SJCRH30 (cell line): ENCODE measurements at regions not wholly inside any gene's neighbourhood (a gene's known extent, or its start where the extent isn't known, plus 50 kb on each side); places are given as distances from the start of the nearest gene placed in this dataset.
"Not testable (repeated sequence)": the region's sequence is repeated elsewhere in the genome, so short reads cannot be mapped to it uniquely, and the experiment has no call there.

Experiments used
- DNase-seq, 2 experiments: peaks; one replicate each; pipeline ENCODE4 v3.0.0-alpha.2; 2015 to 2020
- H3K27ac ChIP-seq: fragments of 250-450 bp; sonication (Bioruptor Pico); 2 replicates; pipeline ENCODE4 v1.5.1; 2020; ENCODE audit warnings: mild to moderate bottlenecking, moderate library complexity
- H3K27me3 ChIP-seq: fragments of 250-450 bp; sonication (Bioruptor Pico); 2 replicates; pipeline ENCODE4 v1.5.1; 2020; ENCODE audit warnings: mild to moderate bottlenecking, moderate library complexity
- H3K36me3 ChIP-seq: fragments of 250-450 bp; sonication (Bioruptor Pico); 2 replicates; pipeline ENCODE4 v1.5.1; 2020; ENCODE audit warnings: mild to moderate bottlenecking, moderate library complexity
- H3K4me1 ChIP-seq: fragments of 250-450 bp; sonication (Bioruptor Pico); 2 replicates; pipeline ENCODE4 v1.5.1; 2020; ENCODE audit warnings: mild to moderate bottlenecking, moderate library complexity
- H3K4me3 ChIP-seq: fragments of 250-450 bp; sonication (Bioruptor Pico); 2 replicates; pipeline ENCODE4 v1.5.1; 2020; ENCODE audit warnings: mild to moderate bottlenecking, moderate library complexity
- H3K9me3 ChIP-seq: fragments of 250-450 bp; sonication (Bioruptor Pico); replicated peaks from 2 replicates; pipeline ENCODE4 v1.5.1; 2020; ENCODE audit warnings: mild to moderate bottlenecking, moderate library complexity

GRCh38 chr10:34058845-34059614 lies 724.6 kb upstream of the NRP1 start:
- Histone ChIP-seq H3K9me3 (0 out of 2 replicates have a peak, but pooled peaks cover 3% of the 10 kb centered on the region), H3K27ac (no peak overlapping the region), H3K4me3 (no peak overlapping the region), H3K36me3 (no peaks in the 10 kb centered on the region), H3K27me3 (no peaks in the 10 kb centered on the region), H3K4me1 (no peaks in the 10 kb centered on the region)
- DNase-seq = no peak

GRCh38 chr10:34055410-34055985 lies 721.0 kb upstream of the NRP1 start:
- H3K9me3 ChIP-seq, H3K27ac ChIP-seq, DNase-seq, H3K27me3 ChIP-seq, H3K4me1 ChIP-seq, H3K36me3 ChIP-seq, H3K4me3 ChIP-seq: not testable (repeated sequence)

- Histone ChIP-seq H3K4me3 (no peak overlapping the region), H3K4me1 (peaks cover 19% of the 10 kb centered on the region), H3K36me3 (no peaks in the 10 kb centered on the region), H3K27ac (no peak overlapping the region), H3K27me3 (no peaks in the 10 kb centered on the region), H3K9me3 (no peaks in the 10 kb centered on the region)
- DNase-seq = peak in 1 of 2 experiments; percentile 12
Observed at GRCh38 chr10:34049887-34050286, 715.4 kb upstream of the NRP1 start.

GRCh38 chr10:34049469-34049868 lies 715.0 kb upstream of the NRP1 start:
- no peak overlapping the region for H3K27ac ChIP-seq
- no peak overlapping the region for H3K4me3 ChIP-seq
- H3K9me3 ChIP-seq = no peaks in the 10 kb centered on the region
- peaks cover 19% of the 10 kb centered on the region for H3K4me1 ChIP-seq
- DNase-seq = no peak
- H3K27me3 ChIP-seq = no peaks in the 10 kb centered on the region
- H3K36me3 ChIP-seq = no peaks in the 10 kb centered on the region

- no peak for DNase-seq
- no peaks in the 10 kb centered on the region for H3K36me3 ChIP-seq
- H3K4me3 ChIP-seq = no peak overlapping the region
- peaks cover 19% of the 10 kb centered on the region for H3K4me1 ChIP-seq
- no peaks in the 10 kb centered on the region for H3K9me3 ChIP-seq
- H3K27me3 ChIP-seq = no peaks in the 10 kb centered on the region
- H3K27ac ChIP-seq = no peak overlapping the region
Observed at GRCh38 chr10:34047389-34047788, 712.9 kb upstream of the NRP1 start.

GRCh38 chr10:34046506-34047034 lies 712.1 kb upstream of the NRP1 start:
- DNase-seq = peak; percentile 39 to 43
- H3K4me3 ChIP-seq = no peak overlapping the region
- peaks cover 19% of the 10 kb centered on the region for H3K4me1 ChIP-seq
- H3K27ac ChIP-seq = no peak overlapping the region
- H3K36me3 ChIP-seq = no peaks in the 10 kb centered on the region
- H3K9me3 ChIP-seq = no peaks in the 10 kb centered on the region
- no peaks in the 10 kb centered on the region for H3K27me3 ChIP-seq

- Histone ChIP-seq H3K36me3 (no peaks in the 10 kb centered on the region), H3K27ac (no peak overlapping the region), H3K4me3 (no peak overlapping the region), H3K9me3 (no peaks in the 10 kb centered on the region), H3K4me1 (peaks cover 19% of the 10 kb centered on the region), H3K27me3 (no peaks in the 10 kb centered on the region)
- DNase-seq = peak in 1 of 2 experiments; percentile 12
Observed at GRCh38 chr10:34045571-34046190, 711.2 kb upstream of the NRP1 start.

GRCh38 chr10:34041871-34042270 lies 707.4 kb upstream of the NRP1 start:
- Histone ChIP-seq H3K27me3 (no peaks in the 10 kb centered on the region), H3K4me1 (peaks cover 17% of the 10 kb centered on the region), H3K9me3 (no peaks in the 10 kb centered on the region), H3K27ac (no peak overlapping the region), H3K4me3 (no peak overlapping the region), H3K36me3 (no peaks in the 10 kb centered on the region)
- DNase-seq = no peak

GRCh38 chr10:34037499-34037898 lies 703.0 kb upstream of the NRP1 start:
- no peaks in the 10 kb centered on the region for H3K27me3 ChIP-seq
- no peak for DNase-seq
- H3K27ac ChIP-seq = no peak overlapping the region
- no peak overlapping the region for H3K4me3 ChIP-seq
- no peaks in the 10 kb centered on the region for H3K4me1 ChIP-seq
- H3K36me3 ChIP-seq = no peaks in the 10 kb centered on the region
- no peaks in the 10 kb centered on the region for H3K9me3 ChIP-seq

- H3K4me3 ChIP-seq, H3K4me1 ChIP-seq, DNase-seq, H3K27ac ChIP-seq, H3K27me3 ChIP-seq, H3K36me3 ChIP-seq, H3K9me3 ChIP-seq: not testable (repeated sequence)
Observed at GRCh38 chr10:34035241-34035790, 700.8 kb upstream of the NRP1 start.

- H3K9me3 ChIP-seq = no peaks in the 10 kb centered on the region
- H3K27ac ChIP-seq = no peak overlapping the region
- H3K27me3 ChIP-seq = no peaks in the 10 kb centered on the region
- H3K4me3 ChIP-seq = no peak overlapping the region
- no peak for DNase-seq
- H3K4me1 ChIP-seq = no peaks in the 10 kb centered on the region
- H3K36me3 ChIP-seq = no peaks in the 10 kb centered on the region
Observed at GRCh38 chr10:34033078-34033477, 698.6 kb upstream of the NRP1 start.

GRCh38 chr10:34032564-34032963 lies 698.1 kb upstream of the NRP1 start:
- Histone ChIP-seq H3K27ac (no peak overlapping the region), H3K27me3 (no peaks in the 10 kb centered on the region), H3K36me3 (no peaks in the 10 kb centered on the region), H3K9me3 (no peaks in the 10 kb centered on the region), H3K4me1 (no peaks in the 10 kb centered on the region), H3K4me3 (no peak overlapping the region)
- no peak for DNase-seq

- Histone ChIP-seq H3K4me1 (no peaks in the 10 kb centered on the region), H3K36me3 (no peaks in the 10 kb centered on the region), H3K4me3 (no peak overlapping the region), H3K9me3 (no peaks in the 10 kb centered on the region), H3K27me3 (no peaks in the 10 kb centered on the region), H3K27ac (no peak overlapping the region)
- DNase-seq = no peak
Observed at GRCh38 chr10:34031400-34031799, 696.9 kb upstream of the NRP1 start.

GRCh38 chr10:34029455-34029854 lies 695.0 kb upstream of the NRP1 start:
- H3K9me3 ChIP-seq = no peaks in the 10 kb centered on the region
- no peaks in the 10 kb centered on the region for H3K36me3 ChIP-seq
- H3K27me3 ChIP-seq = no peaks in the 10 kb centered on the region
- H3K27ac ChIP-seq = no peak overlapping the region
- peak; percentile 5 to 7 for DNase-seq
- no peaks in the 10 kb centered on the region for H3K4me1 ChIP-seq
- no peak overlapping the region for H3K4me3 ChIP-seq

- Histone ChIP-seq H3K27me3 (no peaks in the 10 kb centered on the region), H3K9me3 (no peaks in the 10 kb centered on the region), H3K4me3 (no peak overlapping the region), H3K4me1 (no peaks in the 10 kb centered on the region), H3K36me3 (no peaks in the 10 kb centered on the region), H3K27ac (no peak overlapping the region)
- DNase-seq = no peak
Observed at GRCh38 chr10:34028936-34029335, 694.5 kb upstream of the NRP1 start.
